ENCODE measurements at regions not wholly inside any gene's neighbourhood (a gene's known extent, or its start where the extent isn't known, plus 50 kb on each side); places are given as distances from the start of the nearest gene placed in this dataset.
"Not testable (repeated sequence)": the region's sequence is repeated elsewhere in the genome, so short reads cannot be mapped to it uniquely, and the experiment has no call there.

GRCh38 chr2:33906129-33906528, 307.0 kb upstream of the FAM98A start:
- TF ChIP-seq EZH2phosphoT487 (conservative IDR thresholded peaks at IDR 0.05; ENCODE audit: low read length), result not testable (repeated sequence)
- TF ChIP-seq, protein P1, sequence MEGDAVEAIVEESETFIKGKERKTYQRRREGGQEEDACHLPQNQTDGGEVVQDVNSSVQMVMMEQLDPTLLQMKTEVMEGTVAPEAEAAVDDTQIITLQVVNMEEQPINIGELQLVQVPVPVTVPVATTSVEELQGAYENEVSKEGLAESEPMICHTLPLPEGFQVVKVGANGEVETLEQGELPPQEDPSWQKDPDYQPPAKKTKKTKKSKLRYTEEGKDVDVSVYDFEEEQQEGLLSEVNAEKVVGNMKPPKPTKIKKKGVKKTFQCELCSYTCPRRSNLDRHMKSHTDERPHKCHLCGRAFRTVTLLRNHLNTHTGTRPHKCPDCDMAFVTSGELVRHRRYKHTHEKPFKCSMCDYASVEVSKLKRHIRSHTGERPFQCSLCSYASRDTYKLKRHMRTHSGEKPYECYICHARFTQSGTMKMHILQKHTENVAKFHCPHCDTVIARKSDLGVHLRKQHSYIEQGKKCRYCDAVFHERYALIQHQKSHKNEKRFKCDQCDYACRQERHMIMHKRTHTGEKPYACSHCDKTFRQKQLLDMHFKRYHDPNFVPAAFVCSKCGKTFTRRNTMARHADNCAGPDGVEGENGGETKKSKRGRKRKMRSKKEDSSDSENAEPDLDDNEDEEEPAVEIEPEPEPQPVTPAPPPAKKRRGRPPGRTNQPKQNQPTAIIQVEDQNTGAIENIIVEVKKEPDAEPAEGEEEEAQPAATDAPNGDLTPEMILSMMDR (IDR thresholded peaks at IDR 0.05; ENCODE audit: insufficient read depth, low read length, poor library complexity, severe bottlenecking), result not testable (repeated sequence)

All from SU-DHL-6 (cell line).